Activated naive CD8-positive, alpha-beta T cell treated with anti-CD3 and anti-CD28 coated beads, Interleukin-2, amount 10 ng/mL, durations not matched to agents 7 days and 5 days (primary cell): ENCODE measurements at regions not wholly inside any gene's neighbourhood (a gene's known extent, or its start where the extent isn't known, plus 50 kb on each side); places are given as distances from the start of the nearest gene placed in this dataset.

ENCODE experiments used
- ATAC-seq: fragments of 150-1000 bp; cut with Tn5 transposase; one replicate; pipeline ENCODE4 v1.10.0; 2021; ENCODE audit warnings: low read depth, moderate library complexity
- POLR2A ChIA-PET: fragments of 350-600 bp; sonication (Branson Sonifier 250); formaldehyde crosslinking; loops from one replicate; lab custom pipeline; 2021; ENCODE audit warnings: antibody characterized with exemption; lab: Charles Lee
- DNase-seq: peaks from one replicate; pipeline ENCODE4 v3.0.0; 2021
- H3K27ac Mint-ChIP-seq: one replicate; pipeline ENCODE4 v1.8.0; 2022; ENCODE audit warnings: mild to moderate bottlenecking, mixed read lengths
- H3K27me3 Mint-ChIP-seq: one replicate; pipeline ENCODE4 v1.8.0; 2022; ENCODE audit warnings: mild to moderate bottlenecking, moderate library complexity, mixed read lengths
- H3K36me3 Mint-ChIP-seq: one replicate; pipeline ENCODE4 v1.8.0; 2021; ENCODE audit warnings: mild to moderate bottlenecking, mixed read lengths
- H3K4me1 Mint-ChIP-seq: one replicate; pipeline ENCODE4 v1.8.0; 2021; ENCODE audit warnings: mixed read lengths
- H3K4me3 Mint-ChIP-seq: one replicate; pipeline ENCODE4 v1.8.0; 2022; ENCODE audit warnings: mild to moderate bottlenecking, moderate library complexity, mixed read lengths
- H3K9me3 Mint-ChIP-seq: one replicate; pipeline ENCODE4 v1.8.0; 2021; ENCODE audit warnings: mixed read lengths

DNA sequence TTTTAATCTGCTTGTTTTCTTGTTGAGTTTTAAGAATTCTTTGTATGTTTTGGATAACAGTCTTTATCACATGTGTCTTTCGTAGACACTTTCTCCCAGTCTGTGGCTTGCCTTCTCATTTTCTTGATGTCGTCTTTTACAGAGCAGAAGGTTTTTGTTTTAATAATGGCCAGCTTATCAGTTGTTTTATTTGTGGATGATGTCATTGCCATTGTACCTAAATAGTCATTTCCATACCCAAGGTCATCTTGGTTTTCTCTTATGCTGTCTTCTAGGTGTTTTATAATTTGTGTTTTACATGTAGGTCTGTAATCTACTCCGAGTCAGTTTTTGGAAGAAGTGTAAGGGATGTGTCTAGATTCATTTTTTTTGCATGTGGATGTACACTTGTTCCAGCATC, 159.6 kb upstream of the NUDT6 start:
- Mint-ChIP-seq H3K9me3 (no peaks in the 10 kb centered on the region), H3K4me1 (no peaks in the 10 kb centered on the region), H3K27me3 (no peaks in the 10 kb centered on the region), H3K36me3 (peaks cover 22% of the 10 kb centered on the region), H3K27ac (no peak overlapping the region), H3K4me3 (no peak overlapping the region)
- no peak for DNase-seq
- POLR2A ChIA-PET, result no interaction called here
- no peak for ATAC-seq

DNA sequence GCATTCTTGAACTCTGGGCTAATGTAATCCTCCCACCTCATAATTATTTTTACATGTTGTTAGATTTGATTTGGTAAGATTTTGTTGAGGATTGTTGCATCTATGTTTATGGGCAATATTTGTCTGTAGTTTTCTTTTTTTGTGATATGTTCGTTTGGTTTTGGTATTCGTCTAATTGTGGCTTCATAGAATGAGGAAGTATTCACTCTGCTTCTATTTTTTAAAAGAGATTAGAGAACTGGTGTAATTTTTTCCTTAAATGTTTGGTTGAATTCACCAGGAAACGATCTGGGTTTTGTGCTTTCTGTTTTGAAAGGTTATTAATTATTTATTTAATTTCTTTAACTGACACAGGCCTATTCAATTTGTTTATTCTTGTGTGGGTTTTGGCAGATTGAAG, 161.2 kb upstream of the NUDT6 start:
- POLR2A ChIA-PET, result no interaction called here
- peaks cover 35% of the 10 kb centered on the region for H3K36me3 Mint-ChIP-seq
- H3K27ac Mint-ChIP-seq, result no peak overlapping the region
- H3K4me3 Mint-ChIP-seq, result no peak overlapping the region
- no peaks in the 10 kb centered on the region for H3K27me3 Mint-ChIP-seq
- peaks cover 1% of the 10 kb centered on the region for H3K9me3 Mint-ChIP-seq
- ATAC-seq (no peak), DNase-seq (no peak)
- H3K4me1 Mint-ChIP-seq, result no peaks in the 10 kb centered on the region

DNA sequence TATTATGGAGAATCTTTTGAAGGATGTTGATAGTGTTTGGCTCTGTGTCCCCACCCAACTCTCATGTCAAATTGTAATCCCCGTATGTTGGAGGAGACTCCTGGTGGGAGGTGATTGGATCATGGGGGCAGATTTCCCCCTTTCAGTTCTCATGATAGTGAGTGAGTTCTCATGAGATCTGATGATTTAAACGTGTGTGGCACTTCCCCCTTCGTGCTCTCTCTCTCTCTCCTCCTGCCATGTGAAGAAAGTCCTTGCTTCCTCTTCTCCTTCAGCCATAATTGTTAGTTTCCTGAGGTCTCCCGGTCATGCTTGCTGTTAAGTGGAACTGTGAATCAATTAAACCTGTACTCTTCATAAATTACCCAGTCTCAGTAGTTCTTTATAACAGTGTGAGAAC, 166.1 kb upstream of the NUDT6 start:
- no peak for DNase-seq
- Mint-ChIP-seq H3K27me3 (no peaks in the 10 kb centered on the region), H3K36me3 (peaks cover 33% of the 10 kb centered on the region), H3K27ac (no peak overlapping the region), H3K4me3 (no peak overlapping the region), H3K4me1 (no peaks in the 10 kb centered on the region), H3K9me3 (peaks cover 4% of the 10 kb centered on the region)
- POLR2A ChIA-PET, result no interaction called here
- ATAC-seq, result no peak

DNA sequence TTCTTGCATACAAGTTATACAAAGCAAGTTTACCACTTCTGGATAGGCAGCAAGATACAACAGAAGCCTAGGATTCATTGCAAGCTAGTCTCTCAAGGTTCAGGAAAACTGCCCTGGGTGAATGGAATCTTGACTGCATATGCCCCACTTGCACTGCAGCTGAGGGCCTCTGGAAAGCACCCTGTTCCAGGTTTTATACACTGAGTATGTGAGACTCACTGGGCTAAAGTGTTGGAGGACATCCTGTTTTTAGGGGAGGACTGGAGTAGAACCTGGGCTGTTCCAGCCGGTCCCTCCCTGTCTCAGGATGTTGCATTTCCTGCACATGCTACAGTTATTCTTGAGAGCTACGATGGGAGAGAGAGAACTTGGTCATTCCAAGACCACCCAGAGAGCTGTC, 168.5 kb upstream of the NUDT6 start:
- H3K4me1 Mint-ChIP-seq, result no peaks in the 10 kb centered on the region
- POLR2A ChIA-PET, result no interaction called here
- peaks cover 4% of the 10 kb centered on the region for H3K9me3 Mint-ChIP-seq
- no peaks in the 10 kb centered on the region for H3K27me3 Mint-ChIP-seq
- ATAC-seq, result no peak
- H3K4me3 Mint-ChIP-seq, result no peak overlapping the region
- H3K27ac Mint-ChIP-seq, result no peak overlapping the region
- peaks cover 31% of the 10 kb centered on the region for H3K36me3 Mint-ChIP-seq
- no peak for DNase-seq

DNA sequence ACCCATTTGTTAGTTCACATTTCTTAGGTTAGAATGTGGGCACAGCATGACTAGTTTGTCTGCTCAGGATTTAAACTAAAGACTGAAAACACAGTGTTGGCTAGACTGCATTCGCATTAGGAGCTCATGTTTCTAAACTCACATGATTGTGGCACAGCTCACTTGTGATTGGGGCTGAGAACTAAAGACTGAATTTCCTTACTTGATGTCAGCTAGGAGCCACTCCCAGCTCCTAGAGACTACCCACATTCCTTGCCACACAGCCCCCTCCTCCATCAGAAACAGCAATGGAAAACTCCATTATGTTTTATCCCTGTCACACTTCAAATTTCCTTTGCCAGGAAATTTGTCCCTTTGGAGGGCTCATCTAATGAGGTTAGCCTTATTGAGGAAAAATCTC, 170.2 kb upstream of the NUDT6 start:
- H3K4me1 Mint-ChIP-seq, result no peaks in the 10 kb centered on the region
- H3K27me3 Mint-ChIP-seq, result no peaks in the 10 kb centered on the region
- DNase-seq (no peak), ATAC-seq (no peak)
- peaks cover 22% of the 10 kb centered on the region for H3K36me3 Mint-ChIP-seq
- H3K4me3 Mint-ChIP-seq, result no peak overlapping the region
- H3K9me3 Mint-ChIP-seq, result peaks cover 4% of the 10 kb centered on the region
- no peak overlapping the region for H3K27ac Mint-ChIP-seq
- POLR2A ChIA-PET, result no interaction called here

DNA sequence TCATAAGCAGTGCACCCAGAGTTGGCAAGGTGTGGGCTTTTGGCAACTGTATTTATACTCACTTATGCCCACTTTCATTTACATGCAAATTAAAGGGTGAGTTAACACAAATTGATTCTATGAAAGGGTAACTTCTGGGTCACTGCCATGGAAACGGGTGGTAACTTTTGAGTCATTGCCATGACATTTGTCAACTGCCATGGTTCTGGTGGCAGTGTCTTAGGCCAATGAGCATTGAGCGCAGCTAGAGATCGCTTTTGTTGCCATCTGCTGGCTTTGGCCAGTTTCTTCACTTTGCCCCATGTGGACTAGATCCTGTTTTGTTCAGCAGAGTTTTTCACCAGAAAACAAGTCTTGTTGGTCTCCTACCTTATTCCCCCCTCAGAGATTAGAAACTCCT, 170.8 kb upstream of the NUDT6 start:
- POLR2A ChIA-PET, result no interaction called here
- DNase-seq, result no peak

DNA sequence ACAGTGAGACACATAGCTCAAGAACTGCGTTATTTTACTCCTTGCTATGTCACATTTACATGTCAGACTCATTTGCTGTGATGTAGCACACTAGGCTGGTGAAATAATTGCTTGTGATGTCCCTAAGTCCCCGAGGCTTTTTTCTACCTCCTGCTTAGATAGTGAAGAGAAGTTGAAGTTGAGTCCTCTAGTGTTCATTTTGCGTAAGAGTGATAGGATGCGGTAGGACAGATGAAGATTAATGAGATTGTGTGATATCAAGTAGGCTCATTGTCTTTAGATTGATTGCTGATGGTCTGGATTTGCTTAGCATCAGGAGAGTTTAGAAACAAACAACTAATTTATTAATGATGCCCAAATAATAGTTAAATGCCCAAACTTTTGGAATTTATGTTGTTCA, 173.6 kb upstream of the NUDT6 start:
- no peak for ATAC-seq
- H3K4me1 Mint-ChIP-seq, result no peaks in the 10 kb centered on the region
- no peak overlapping the region for H3K27ac Mint-ChIP-seq
- no peak for DNase-seq
- POLR2A ChIA-PET, result interaction anchor here (0.6 kb wide), 1 partner anchor 1157 kb away, joined by 3 read pairs; no protein-coding TSS in a partner anchor
- no peaks in the 10 kb centered on the region for H3K27me3 Mint-ChIP-seq
- no peak overlapping the region for H3K4me3 Mint-ChIP-seq
- H3K9me3 Mint-ChIP-seq, result peaks cover 1% of the 10 kb centered on the region
- H3K36me3 Mint-ChIP-seq, result peaks cover 6% of the 10 kb centered on the region

More for the DNA sequence above, 170.8 kb upstream of the NUDT6 start:
- Mint-ChIP-seq H3K4me3 (no peak overlapping the region), H3K9me3 (peaks cover 4% of the 10 kb centered on the region), H3K36me3 (peaks cover 17% of the 10 kb centered on the region), H3K27me3 (no peaks in the 10 kb centered on the region), H3K27ac (no peak overlapping the region), H3K4me1 (no peaks in the 10 kb centered on the region)
- no peak for ATAC-seq

DNA sequence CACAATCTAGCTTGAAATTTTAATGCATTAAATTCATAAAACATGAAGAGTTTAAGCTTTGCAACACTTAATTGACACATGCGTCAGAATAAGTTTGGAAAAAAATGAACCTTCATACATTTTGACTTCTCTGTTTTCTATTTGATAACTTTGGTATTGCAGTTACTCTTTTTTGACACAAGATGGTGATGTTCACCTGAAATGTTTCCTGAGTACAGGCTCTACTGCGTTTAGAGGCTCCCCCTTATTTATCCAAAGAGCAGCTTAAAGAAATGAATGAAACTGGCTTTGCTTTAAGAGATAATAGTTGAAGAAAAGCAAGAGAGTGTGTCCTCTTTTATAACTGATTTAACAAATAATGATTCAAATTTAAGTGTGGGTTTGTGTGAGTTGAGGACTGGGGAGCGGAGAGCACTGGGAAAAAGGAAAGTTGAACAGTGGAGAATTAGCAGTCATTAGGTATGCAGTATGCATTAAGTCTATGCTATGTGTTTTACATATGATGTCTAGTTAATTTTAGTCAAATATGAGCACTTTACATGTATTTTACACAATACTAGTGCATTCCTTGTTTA, 180.6 kb upstream of the NUDT6 start:
- Mint-ChIP-seq H3K4me3 (no peak overlapping the region), H3K4me1 (peaks cover 2% of the 10 kb centered on the region), H3K27me3 (no peaks in the 10 kb centered on the region), H3K27ac (no peak overlapping the region), H3K9me3 (no peaks in the 10 kb centered on the region), H3K36me3 (peaks cover 5% of the 10 kb centered on the region)
- ATAC-seq (peak; percentile 54), DNase-seq (no peak)
- POLR2A ChIA-PET, result no interaction called here

DNA sequence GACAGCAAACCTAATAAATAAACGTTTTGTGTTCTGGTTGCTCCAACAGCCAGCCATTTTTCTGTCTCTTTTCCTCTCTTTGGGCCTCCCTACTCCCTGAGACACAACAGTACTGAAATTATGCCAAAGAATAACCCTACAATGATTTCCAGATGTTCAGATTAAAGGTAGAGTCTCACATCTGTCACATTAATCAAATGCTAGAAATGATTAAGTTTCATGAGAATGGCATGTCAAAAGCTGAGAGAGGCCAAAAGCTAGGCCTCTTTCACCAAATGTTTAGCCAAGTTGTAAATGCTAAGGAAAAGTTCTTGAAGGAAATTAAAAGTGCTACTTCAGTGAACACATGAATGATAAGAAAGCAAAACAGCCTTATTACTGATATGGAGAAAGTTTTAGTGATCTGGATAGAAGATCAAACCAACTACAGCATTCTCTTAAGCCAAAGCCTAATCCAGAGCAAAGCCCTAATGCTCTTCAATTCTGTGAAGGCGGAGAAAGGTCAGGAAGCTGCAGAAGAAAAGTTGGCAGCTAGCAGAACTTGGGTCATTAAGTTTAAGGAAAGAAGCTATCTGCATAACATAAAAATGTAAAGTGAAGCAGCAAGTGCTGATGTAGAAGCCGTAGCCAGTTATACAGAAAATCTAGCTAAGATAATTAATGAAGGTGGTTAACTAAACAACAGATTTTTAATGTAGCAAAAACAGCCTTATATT, 182.1 kb upstream of the NUDT6 start:
- no peak for ATAC-seq
- H3K27ac Mint-ChIP-seq, result no peak overlapping the region
- no peaks in the 10 kb centered on the region for H3K27me3 Mint-ChIP-seq
- peaks cover 2% of the 10 kb centered on the region for H3K4me1 Mint-ChIP-seq
- no peak overlapping the region for H3K4me3 Mint-ChIP-seq
- no peaks in the 10 kb centered on the region for H3K9me3 Mint-ChIP-seq
- H3K36me3 Mint-ChIP-seq, result peaks cover 5% of the 10 kb centered on the region
- POLR2A ChIA-PET, result no interaction called here
- DNase-seq, result no peak

DNA sequence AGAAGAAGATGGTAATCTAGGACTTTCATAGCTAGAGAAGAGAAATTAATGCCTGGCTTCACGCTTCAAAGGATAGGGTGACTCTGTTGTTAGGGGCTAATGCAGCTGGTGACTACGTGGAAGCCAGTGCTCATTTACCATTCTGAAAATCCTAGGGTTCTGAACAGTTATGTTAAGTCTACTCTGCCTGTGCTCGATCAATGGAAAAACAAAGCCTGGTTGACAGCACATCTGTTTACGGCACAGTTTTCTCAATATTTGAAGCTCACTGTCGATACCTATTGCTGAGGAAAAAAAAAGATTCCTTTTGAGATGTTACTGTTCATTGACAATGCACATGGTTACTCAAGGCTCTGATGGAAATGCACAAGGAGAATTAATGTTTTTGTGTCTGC, 182.6 kb upstream of the NUDT6 start:
- no peaks in the 10 kb centered on the region for H3K9me3 Mint-ChIP-seq
- peaks cover 5% of the 10 kb centered on the region for H3K36me3 Mint-ChIP-seq
- H3K4me3 Mint-ChIP-seq, result no peak overlapping the region
- peaks cover 2% of the 10 kb centered on the region for H3K4me1 Mint-ChIP-seq
- POLR2A ChIA-PET, result no interaction called here
- no peak for ATAC-seq
- DNase-seq, result no peak
- no peaks in the 10 kb centered on the region for H3K27me3 Mint-ChIP-seq
- H3K27ac Mint-ChIP-seq, result no peak overlapping the region

DNA sequence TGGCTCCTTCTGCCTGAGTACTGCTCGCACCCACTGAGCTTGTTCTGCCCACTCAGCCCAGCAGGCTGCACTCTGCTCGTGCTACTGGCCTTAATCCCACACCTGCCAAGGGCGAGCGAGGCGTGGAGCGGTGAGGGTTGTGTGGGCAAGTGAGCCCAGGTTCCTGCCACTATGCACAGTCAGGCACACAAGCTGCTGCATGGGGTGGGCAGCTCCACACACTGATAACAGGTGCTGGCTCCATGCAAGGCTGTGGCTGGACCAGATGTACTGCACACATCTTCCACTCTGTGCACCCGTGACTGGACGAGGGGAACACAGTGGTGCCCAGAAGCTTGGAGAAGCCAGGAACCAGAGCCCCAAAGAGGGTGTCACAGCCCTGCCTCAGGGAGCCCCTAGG, 184.3 kb upstream of the NUDT6 start:
- no peaks in the 10 kb centered on the region for H3K27me3 Mint-ChIP-seq
- H3K9me3 Mint-ChIP-seq, result no peaks in the 10 kb centered on the region
- H3K36me3 Mint-ChIP-seq, result peaks cover 5% of the 10 kb centered on the region
- H3K4me1 Mint-ChIP-seq, result peaks cover 2% of the 10 kb centered on the region
- H3K4me3 Mint-ChIP-seq, result no peak overlapping the region
- H3K27ac Mint-ChIP-seq, result no peak overlapping the region
- no peak for DNase-seq
- POLR2A ChIA-PET, result no interaction called here
- no peak for ATAC-seq

DNA sequence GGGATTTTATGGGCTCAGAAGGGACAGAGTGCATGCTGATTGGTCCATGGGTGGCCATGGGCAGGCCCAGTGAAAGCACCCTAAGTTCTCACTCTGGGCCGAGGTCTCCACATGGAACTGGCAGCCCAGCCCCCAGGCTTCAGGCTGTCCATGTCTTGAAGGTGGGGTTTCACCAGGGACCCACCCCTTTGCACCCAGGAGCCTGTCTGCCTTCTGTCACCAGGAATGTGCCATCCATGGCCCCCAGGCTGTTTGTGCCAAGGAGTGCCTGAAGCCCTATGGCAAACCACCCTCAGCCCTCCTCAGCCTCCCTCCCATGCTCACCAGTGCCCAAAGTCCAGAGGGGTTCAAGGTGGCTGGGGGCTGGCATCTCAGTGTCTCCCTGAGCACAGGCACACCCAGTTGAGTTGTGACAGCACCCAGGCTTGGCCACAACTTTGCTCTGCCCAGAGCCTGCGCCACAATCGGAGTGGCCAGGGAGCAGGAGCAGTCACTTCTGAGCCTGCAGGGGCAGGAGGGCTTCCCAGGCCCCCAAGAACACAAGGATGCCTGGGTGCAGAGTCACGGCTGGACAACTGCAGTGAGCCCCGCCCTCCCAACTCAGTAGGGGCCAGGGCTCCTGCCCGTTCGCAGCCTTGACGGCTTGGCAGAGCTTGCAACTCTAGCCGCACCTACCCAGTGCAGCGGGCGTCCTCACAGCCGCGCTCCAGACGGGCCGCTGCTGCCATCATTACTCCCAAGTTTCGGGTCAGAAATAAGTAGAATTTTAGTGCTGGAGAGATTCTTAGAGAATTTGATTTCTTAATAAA, 185.3 kb upstream of the NUDT6 start:
- Mint-ChIP-seq H3K4me1 (peaks cover 2% of the 10 kb centered on the region), H3K27me3 (no peaks in the 10 kb centered on the region), H3K36me3 (peaks cover 5% of the 10 kb centered on the region), H3K4me3 (no peak overlapping the region), H3K9me3 (no peaks in the 10 kb centered on the region), H3K27ac (no peak overlapping the region)
- POLR2A ChIA-PET, result no interaction called here
- ATAC-seq, result no peak
- DNase-seq, result no peak

DNA sequence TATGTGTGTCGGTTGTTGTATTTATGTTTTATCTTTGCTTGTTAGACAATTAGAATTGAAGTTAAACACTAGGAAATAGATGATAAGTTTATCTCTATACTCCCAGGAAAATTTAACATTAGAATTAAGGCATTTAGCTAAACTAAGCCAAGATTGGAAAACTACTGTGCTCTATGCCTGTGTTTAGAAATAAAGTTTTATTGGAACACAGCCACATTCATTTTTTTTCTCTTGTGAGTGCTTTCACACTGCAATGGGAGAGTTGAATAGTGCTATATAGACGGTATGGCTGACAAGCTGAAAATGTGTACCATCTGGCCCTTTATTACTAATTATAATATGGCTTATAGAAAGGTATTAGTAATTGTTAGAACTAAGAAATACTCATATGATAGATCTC, 186.7 kb upstream of the NUDT6 start:
- Mint-ChIP-seq H3K4me1 (no peaks in the 10 kb centered on the region), H3K36me3 (peaks cover 7% of the 10 kb centered on the region), H3K27ac (no peak overlapping the region), H3K27me3 (no peaks in the 10 kb centered on the region), H3K4me3 (no peak overlapping the region), H3K9me3 (peaks cover 2% of the 10 kb centered on the region)
- ATAC-seq (no peak), DNase-seq (no peak)
- POLR2A ChIA-PET, result no interaction called here

DNA sequence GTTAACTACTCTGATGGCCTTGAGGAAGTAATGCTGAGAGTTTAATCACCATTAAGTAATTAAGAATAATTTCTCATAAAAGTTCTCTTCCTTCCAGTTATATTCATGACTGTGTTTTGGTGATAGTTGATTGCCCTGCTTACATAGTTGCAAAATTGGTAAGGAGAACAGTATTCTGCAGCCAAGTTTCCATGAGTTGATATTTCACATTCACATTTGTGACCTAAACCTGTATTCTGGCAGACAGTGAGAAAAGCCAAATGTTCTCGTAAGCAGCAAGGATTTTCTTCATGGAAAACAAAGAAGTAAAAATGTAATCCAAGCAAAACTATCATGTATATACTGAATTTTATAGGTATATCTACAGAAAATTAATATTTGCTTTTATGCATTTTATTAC, 187.8 kb upstream of the NUDT6 start:
- Mint-ChIP-seq H3K4me1 (no peaks in the 10 kb centered on the region), H3K9me3 (peaks cover 2% of the 10 kb centered on the region), H3K4me3 (no peak overlapping the region), H3K27ac (no peak overlapping the region), H3K27me3 (no peaks in the 10 kb centered on the region), H3K36me3 (peaks cover 7% of the 10 kb centered on the region)
- POLR2A ChIA-PET, result no interaction called here
- DNase-seq, result no peak
- no peak for ATAC-seq
